ENCODE measurements at regions not wholly inside any gene's neighbourhood (a gene's known extent, or its start where the extent isn't known, plus 50 kb on each side); places are given as distances from the start of the nearest gene placed in this dataset.

DNA sequence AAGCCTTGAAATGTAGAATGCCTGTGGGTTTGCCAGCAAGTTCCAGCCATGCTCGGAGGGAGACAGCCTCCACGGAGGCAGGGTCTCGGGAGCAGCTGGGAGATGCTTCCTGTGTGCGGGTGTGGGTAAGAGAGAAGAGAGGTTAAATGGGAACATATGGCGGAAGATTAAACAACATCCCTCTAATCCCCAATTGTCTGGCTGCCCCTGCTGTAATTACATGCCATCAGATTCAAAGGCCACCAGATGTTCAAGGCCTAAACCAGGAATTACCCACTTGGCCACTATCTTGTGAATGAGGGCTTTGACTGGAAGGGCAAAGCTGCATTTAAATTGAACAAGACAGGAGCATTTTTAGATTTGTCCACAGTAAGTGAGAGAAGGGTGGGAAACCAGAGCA is 81.4 kb upstream of the BACE2 start:
- Histone ChIP-seq H3K9me3 (no peaks in the 10 kb centered on the region), H3K4me1 (no peaks in the 10 kb centered on the region), H3K27me3 (replicated peaks; ENCODE audit: control insufficient read depth, insufficient read depth, low read length) (no peaks in the 10 kb centered on the region), H3K36me3 (ENCODE audit: control insufficient read depth, insufficient read depth, low read length) (no peaks in the 10 kb centered on the region), H3K4me3 (ENCODE audit: low read depth, low read length) (no peak overlapping the region)
- no TSS peak for BruUV-seq (replicated peaks)
- intact Hi-C loops (cut with micrococcal nuclease; ENCODE audit: unreplicated experiment), result no loop called here
- H3K9me3 Mint-ChIP-seq (ENCODE audit: unreplicated experiment), result no peaks in the 10 kb centered on the region
- H3K36me3 Mint-ChIP-seq (ENCODE audit: insufficient read depth, unreplicated experiment), result no peaks in the 10 kb centered on the region
- TF ChIP-seq, protein P1, sequence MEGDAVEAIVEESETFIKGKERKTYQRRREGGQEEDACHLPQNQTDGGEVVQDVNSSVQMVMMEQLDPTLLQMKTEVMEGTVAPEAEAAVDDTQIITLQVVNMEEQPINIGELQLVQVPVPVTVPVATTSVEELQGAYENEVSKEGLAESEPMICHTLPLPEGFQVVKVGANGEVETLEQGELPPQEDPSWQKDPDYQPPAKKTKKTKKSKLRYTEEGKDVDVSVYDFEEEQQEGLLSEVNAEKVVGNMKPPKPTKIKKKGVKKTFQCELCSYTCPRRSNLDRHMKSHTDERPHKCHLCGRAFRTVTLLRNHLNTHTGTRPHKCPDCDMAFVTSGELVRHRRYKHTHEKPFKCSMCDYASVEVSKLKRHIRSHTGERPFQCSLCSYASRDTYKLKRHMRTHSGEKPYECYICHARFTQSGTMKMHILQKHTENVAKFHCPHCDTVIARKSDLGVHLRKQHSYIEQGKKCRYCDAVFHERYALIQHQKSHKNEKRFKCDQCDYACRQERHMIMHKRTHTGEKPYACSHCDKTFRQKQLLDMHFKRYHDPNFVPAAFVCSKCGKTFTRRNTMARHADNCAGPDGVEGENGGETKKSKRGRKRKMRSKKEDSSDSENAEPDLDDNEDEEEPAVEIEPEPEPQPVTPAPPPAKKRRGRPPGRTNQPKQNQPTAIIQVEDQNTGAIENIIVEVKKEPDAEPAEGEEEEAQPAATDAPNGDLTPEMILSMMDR (IDR thresholded peaks at IDR 0.05; ENCODE audit: insufficient read depth in 1 of 2, low read depth in 1 of 2, low read length in 1 of 2, severe bottlenecking in 1 of 2, unreplicated experiment in 1 of 2), result no peak
- no peak overlapping the region for H3K27ac Mint-ChIP-seq (ENCODE audit: unreplicated experiment)
- ChIA-PET POLR2A (no interaction called here), CTCF (interaction anchor here (0.6 kb wide), 1 partner anchor 141 kb away, joined by 3 read pairs; no protein-coding TSS in a partner anchor)
- no peak overlapping the region for H3K4me3 Mint-ChIP-seq (ENCODE audit: unreplicated experiment)
- H3K27me3 Mint-ChIP-seq (ENCODE audit: insufficient read depth, unreplicated experiment), result peaks cover 12% of the 10 kb centered on the region
- no peaks in the 10 kb centered on the region for H3K4me1 Mint-ChIP-seq (ENCODE audit: low read depth, unreplicated experiment)
- DNase-seq, result no peak

DNA sequence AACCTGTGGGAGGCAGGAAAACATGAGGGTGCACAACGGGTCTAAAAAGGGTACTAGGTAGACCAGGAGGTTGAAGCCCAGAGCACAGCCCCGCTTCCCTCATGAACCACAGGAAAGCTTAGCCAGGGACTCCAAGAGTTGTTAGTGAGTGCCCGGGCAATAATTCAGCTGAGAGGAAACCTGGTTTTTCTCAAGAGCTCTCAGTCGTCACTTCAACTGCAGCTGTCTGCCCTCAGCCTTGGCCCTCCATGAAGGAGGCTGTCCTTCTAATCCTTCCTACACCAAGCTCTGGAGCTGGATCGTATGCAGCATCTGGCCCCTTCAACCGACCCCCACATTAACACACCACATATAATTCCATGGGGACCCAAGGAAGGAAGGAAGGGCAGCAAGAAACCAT is 77.0 kb upstream of the BACE2 start:
- ChIA-PET CTCF (interaction anchor here (0.6 kb wide), 1 partner anchor 30 kb away, joined by 3 read pairs; no protein-coding TSS in a partner anchor), POLR2A (no interaction called here)
- TF ChIP-seq, protein P1 (IDR thresholded peaks at IDR 0.05; ENCODE audit: insufficient read depth in 1 of 2, low read depth in 1 of 2, low read length in 1 of 2, severe bottlenecking in 1 of 2, unreplicated experiment in 1 of 2), result no peak
- Mint-ChIP-seq H3K9me3 (ENCODE audit: unreplicated experiment) (no peaks in the 10 kb centered on the region), H3K4me3 (ENCODE audit: unreplicated experiment) (no peak overlapping the region), H3K27ac (ENCODE audit: unreplicated experiment) (no peak overlapping the region), H3K36me3 (ENCODE audit: insufficient read depth, unreplicated experiment) (no peaks in the 10 kb centered on the region), H3K4me1 (ENCODE audit: low read depth, unreplicated experiment) (no peaks in the 10 kb centered on the region), H3K27me3 (ENCODE audit: insufficient read depth, unreplicated experiment) (peaks cover 15% of the 10 kb centered on the region)
- Histone ChIP-seq H3K4me1 (no peaks in the 10 kb centered on the region), H3K27me3 (replicated peaks; ENCODE audit: control insufficient read depth, insufficient read depth, low read length) (no peaks in the 10 kb centered on the region), H3K4me3 (ENCODE audit: low read depth, low read length) (no peak overlapping the region), H3K36me3 (ENCODE audit: control insufficient read depth, insufficient read depth, low read length) (no peaks in the 10 kb centered on the region), H3K9me3 (no peaks in the 10 kb centered on the region)
- no TSS peak for BruUV-seq (replicated peaks)
- intact Hi-C loops (cut with micrococcal nuclease; ENCODE audit: unreplicated experiment), result no loop called here
- no peak for DNase-seq

DNA sequence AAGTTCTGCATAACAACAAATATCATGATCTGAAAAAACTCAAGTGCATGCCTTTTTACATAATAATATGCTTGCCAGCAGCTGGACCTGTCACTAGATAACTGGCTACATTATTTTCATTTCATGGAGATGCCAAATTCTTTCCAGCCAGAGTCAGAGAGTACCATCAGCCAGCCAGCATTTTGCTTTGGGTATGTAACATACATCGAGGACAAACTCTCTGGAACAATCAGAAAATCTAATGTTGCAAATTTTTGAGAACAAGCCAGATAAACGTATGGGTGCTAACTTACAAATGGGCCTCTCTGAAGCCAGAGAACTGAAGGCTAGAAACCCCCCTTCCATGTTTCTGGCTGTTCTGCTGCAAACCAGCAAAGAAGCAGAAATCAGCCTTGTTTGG is 76.3 kb upstream of the BACE2 start:
- Histone ChIP-seq H3K36me3 (ENCODE audit: control insufficient read depth, insufficient read depth, low read length) (no peaks in the 10 kb centered on the region), H3K4me3 (ENCODE audit: low read depth, low read length) (no peak overlapping the region), H3K27me3 (replicated peaks; ENCODE audit: control insufficient read depth, insufficient read depth, low read length) (no peaks in the 10 kb centered on the region), H3K4me1 (no peaks in the 10 kb centered on the region), H3K9me3 (no peaks in the 10 kb centered on the region)
- Mint-ChIP-seq H3K36me3 (ENCODE audit: insufficient read depth, unreplicated experiment) (no peaks in the 10 kb centered on the region), H3K4me3 (ENCODE audit: unreplicated experiment) (no peak overlapping the region), H3K4me1 (ENCODE audit: low read depth, unreplicated experiment) (no peaks in the 10 kb centered on the region), H3K9me3 (ENCODE audit: unreplicated experiment) (no peaks in the 10 kb centered on the region), H3K27ac (ENCODE audit: unreplicated experiment) (no peak overlapping the region), H3K27me3 (ENCODE audit: insufficient read depth, unreplicated experiment) (peaks cover 14% of the 10 kb centered on the region)
- intact Hi-C loops (cut with micrococcal nuclease; ENCODE audit: unreplicated experiment), result no loop called here
- ChIA-PET POLR2A (no interaction called here), CTCF (no interaction called here)
- no TSS peak for BruUV-seq (replicated peaks)
- TF ChIP-seq, protein P1 (IDR thresholded peaks at IDR 0.05; ENCODE audit: insufficient read depth in 1 of 2, low read depth in 1 of 2, low read length in 1 of 2, severe bottlenecking in 1 of 2, unreplicated experiment in 1 of 2), result no peak
- no peak for DNase-seq
